Caco-2 (cell line): ENCODE measurements at regions not wholly inside any gene's neighbourhood (a gene's known extent, or its start where the extent isn't known, plus 50 kb on each side); places are given as distances from the start of the nearest gene placed in this dataset.
"Not testable (repeated sequence)": the region's sequence is repeated elsewhere in the genome, so short reads cannot be mapped to it uniquely, and the experiment has no call there.

Source experiments
- BruUV-seq: library from RNA; stranded (reverse); fragments of 400-500 nt; replicated peaks from 2 replicates; lab custom pipeline; 2021; lab: Mats Ljungman, UMichigan
- CTCF ChIA-PET: fragments of 300-600 bp; sonication (Branson Sonifier 250); formaldehyde crosslinking; loops from one replicate; lab custom pipeline; 2022; ENCODE audit warnings: antibody characterized with exemption; lab: Charles Lee
- POLR2A ChIA-PET: fragments of 300-600 bp; sonication (Branson Sonifier 250); formaldehyde crosslinking; loops from one replicate; lab custom pipeline; 2022; ENCODE audit warnings: antibody characterized with exemption; lab: Charles Lee
- DNase-seq, 2 experiments: peaks; one replicate each; pipeline versions ENCODE4 v3.0.0 to v3.0.0-alpha.2; 2020 to 2022
- H3K27me3 ChIP-seq: replicated peaks from 2 replicates; pipeline ENCODE4 v1.6.0; 2011; ENCODE audit warnings: low read length; ENCODE audit not compliant: control insufficient read depth, insufficient read depth
- H3K36me3 ChIP-seq: 2 replicates; pipeline ENCODE4 v1.5.1; 2011; ENCODE audit warnings: low read length; ENCODE audit not compliant: control insufficient read depth, insufficient read depth
- H3K4me1 ChIP-seq: fragments of 250-450 bp; sonication (Bioruptor Pico); 2 replicates; pipeline ENCODE4 v1.5.1; 2020; ENCODE audit warnings: mild to moderate bottlenecking
- H3K4me3 ChIP-seq: 2 replicates; pipeline ENCODE4 v1.5.1; 2011; ENCODE audit warnings: low read depth, mild to moderate bottlenecking, control low read depth, low read length
- H3K9me3 ChIP-seq: fragments of 250-450 bp; sonication (Bioruptor Pico); 2 replicates; pipeline ENCODE4 v1.5.1; 2020; ENCODE audit warnings: mild to moderate bottlenecking, moderate library complexity
- H3K27ac Mint-ChIP-seq: one replicate; pipeline ENCODE4 v1.8.0; 2022; ENCODE audit warnings: mixed read lengths; ENCODE audit not compliant: unreplicated experiment
- H3K27me3 Mint-ChIP-seq: one replicate; pipeline ENCODE4 v1.8.0; 2022; ENCODE audit warnings: mixed read lengths; ENCODE audit not compliant: insufficient read depth, unreplicated experiment
- H3K36me3 Mint-ChIP-seq: one replicate; pipeline ENCODE4 v1.8.0; 2022; ENCODE audit warnings: mild to moderate bottlenecking, mixed read lengths; ENCODE audit not compliant: insufficient read depth, unreplicated experiment
- H3K4me1 Mint-ChIP-seq: one replicate; pipeline ENCODE4 v1.8.0; 2022; ENCODE audit warnings: low read depth, mixed read lengths; ENCODE audit not compliant: unreplicated experiment
- H3K4me3 Mint-ChIP-seq: one replicate; pipeline ENCODE4 v1.8.0; 2022; ENCODE audit warnings: mild to moderate bottlenecking, moderate library complexity, mixed read lengths; ENCODE audit not compliant: unreplicated experiment
- H3K9me3 Mint-ChIP-seq: one replicate; pipeline ENCODE4 v1.8.0; 2022; ENCODE audit warnings: mixed read lengths; ENCODE audit not compliant: unreplicated experiment
- intact Hi-C: fragments of 100-400 bp; cut with micrococcal nuclease; formaldehyde crosslinking; loops from one replicate; pipeline ENCODE4 v1.10.0; 2022; ENCODE audit not compliant: unreplicated experiment
- TF ChIP-seq, protein P1 (sequence below), 2 experiments: fragments of 200-600 bp in 1 of 2; IDR thresholded peaks; 1 replicate in 1 of 2; 2 replicates in 1 of 2; pipeline versions ENCODE4 v1.5.1 to v1.8.0; 2011 to 2022; ENCODE audit warnings: antibody characterized with exemption in 1 of 2, control low read depth in 1 of 2, inconsistent platforms in 1 of 2, low read depth in 1 of 2, low read length in 1 of 2, mild to moderate bottlenecking in 1 of 2, moderate library complexity in 1 of 2; ENCODE audit not compliant: insufficient read depth in 1 of 2, severe bottlenecking in 1 of 2, unreplicated experiment in 1 of 2

GRCh38 chr22:27603111-27603799 is 198.3 kb downstream of the MN1 start:
- ChIA-PET CTCF (no interaction called here), POLR2A (no interaction called here)
- TF ChIP-seq, protein P1, sequence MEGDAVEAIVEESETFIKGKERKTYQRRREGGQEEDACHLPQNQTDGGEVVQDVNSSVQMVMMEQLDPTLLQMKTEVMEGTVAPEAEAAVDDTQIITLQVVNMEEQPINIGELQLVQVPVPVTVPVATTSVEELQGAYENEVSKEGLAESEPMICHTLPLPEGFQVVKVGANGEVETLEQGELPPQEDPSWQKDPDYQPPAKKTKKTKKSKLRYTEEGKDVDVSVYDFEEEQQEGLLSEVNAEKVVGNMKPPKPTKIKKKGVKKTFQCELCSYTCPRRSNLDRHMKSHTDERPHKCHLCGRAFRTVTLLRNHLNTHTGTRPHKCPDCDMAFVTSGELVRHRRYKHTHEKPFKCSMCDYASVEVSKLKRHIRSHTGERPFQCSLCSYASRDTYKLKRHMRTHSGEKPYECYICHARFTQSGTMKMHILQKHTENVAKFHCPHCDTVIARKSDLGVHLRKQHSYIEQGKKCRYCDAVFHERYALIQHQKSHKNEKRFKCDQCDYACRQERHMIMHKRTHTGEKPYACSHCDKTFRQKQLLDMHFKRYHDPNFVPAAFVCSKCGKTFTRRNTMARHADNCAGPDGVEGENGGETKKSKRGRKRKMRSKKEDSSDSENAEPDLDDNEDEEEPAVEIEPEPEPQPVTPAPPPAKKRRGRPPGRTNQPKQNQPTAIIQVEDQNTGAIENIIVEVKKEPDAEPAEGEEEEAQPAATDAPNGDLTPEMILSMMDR (IDR thresholded peaks at IDR 0.05; ENCODE audit: insufficient read depth in 1 of 2, low read depth in 1 of 2, low read length in 1 of 2, severe bottlenecking in 1 of 2, unreplicated experiment in 1 of 2) = no peak
- intact Hi-C loops = no loop called here
- H3K36me3 Mint-ChIP-seq = no peaks in the 10 kb centered on the region
- BruUV-seq = no TSS peak
- H3K4me3 Mint-ChIP-seq = no peak overlapping the region
- H3K27me3 Mint-ChIP-seq = peaks cover 3% of the 10 kb centered on the region
- Histone ChIP-seq H3K4me3 (no peak overlapping the region), H3K36me3 (no peaks in the 10 kb centered on the region), H3K9me3 (no peaks in the 10 kb centered on the region; the same call in 1 of the 2 replicates), H3K27me3 (no peaks in the 10 kb centered on the region), H3K4me1 (no peaks in the 10 kb centered on the region)
- no peaks in the 10 kb centered on the region for H3K4me1 Mint-ChIP-seq
- DNase-seq = no peak
- H3K9me3 Mint-ChIP-seq = peaks cover 6% of the 10 kb centered on the region
- no peak overlapping the region for H3K27ac Mint-ChIP-seq

DNA sequence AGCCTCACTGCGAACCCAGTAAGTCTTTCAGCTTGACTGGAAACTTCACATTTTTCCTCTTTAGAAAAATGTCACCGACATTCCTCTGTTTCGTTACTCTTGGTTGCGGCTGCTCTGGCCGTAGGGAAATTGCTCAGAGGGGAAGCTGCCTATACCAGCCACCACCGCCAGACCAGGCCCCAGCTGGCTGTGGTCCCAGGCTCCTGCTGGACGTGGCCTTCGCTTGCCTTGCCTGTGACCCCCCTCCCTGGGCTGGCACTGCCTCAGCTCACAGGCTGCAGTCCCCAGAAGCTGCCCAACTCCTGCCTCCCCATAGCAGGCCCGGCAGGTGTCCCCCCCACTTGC is 197.8 kb downstream of the MN1 start:
- Histone ChIP-seq H3K27me3 (no peaks in the 10 kb centered on the region), H3K4me1 (no peaks in the 10 kb centered on the region), H3K9me3 (no peaks in the 10 kb centered on the region; the same call in 1 of the 2 replicates), H3K36me3 (no peaks in the 10 kb centered on the region), H3K4me3 (no peak overlapping the region)
- Mint-ChIP-seq H3K27ac (no peak overlapping the region), H3K4me1 (no peaks in the 10 kb centered on the region), H3K4me3 (no peak overlapping the region), H3K9me3 (peaks cover 6% of the 10 kb centered on the region), H3K27me3 (peaks cover 3% of the 10 kb centered on the region), H3K36me3 (no peaks in the 10 kb centered on the region)
- no TSS peak for BruUV-seq
- POLR2A ChIA-PET = no interaction called here
- CTCF ChIA-PET = no interaction called here
- TF ChIP-seq, protein P1 (IDR thresholded peaks at IDR 0.05; ENCODE audit: insufficient read depth in 1 of 2, low read depth in 1 of 2, low read length in 1 of 2, severe bottlenecking in 1 of 2, unreplicated experiment in 1 of 2) = no peak
- no peak for DNase-seq
- intact Hi-C loops = no loop called here

DNA sequence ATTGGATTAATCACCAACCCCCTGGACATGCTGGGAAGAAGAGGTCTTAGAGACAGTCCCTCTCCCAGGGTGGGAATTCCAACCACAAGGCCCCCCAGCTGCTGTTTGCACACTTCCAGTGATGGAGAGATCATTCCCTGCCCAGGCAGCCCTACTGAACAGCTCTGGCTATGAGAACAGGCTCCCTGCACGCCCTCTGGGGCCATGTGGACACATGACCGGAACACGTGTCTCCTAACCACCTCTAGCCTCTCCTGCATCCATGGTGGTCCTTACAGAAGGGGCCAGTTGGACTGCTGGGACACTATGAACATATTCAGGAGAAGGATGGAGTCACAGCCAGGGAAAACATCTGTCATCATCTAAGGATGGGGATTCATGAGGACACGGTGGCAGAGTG is 196.2 kb downstream of the MN1 start:
- H3K9me3 ChIP-seq = no peaks in the 10 kb centered on the region; the same call in 1 of the 2 replicates
- H3K27me3 ChIP-seq = no peaks in the 10 kb centered on the region
- Mint-ChIP-seq H3K4me3 (no peak overlapping the region), H3K27ac (no peak overlapping the region), H3K4me1 (no peaks in the 10 kb centered on the region), H3K36me3 (no peaks in the 10 kb centered on the region), H3K27me3 (peaks cover 3% of the 10 kb centered on the region), H3K9me3 (peaks cover 6% of the 10 kb centered on the region)
- no peak overlapping the region for H3K4me3 ChIP-seq
- intact Hi-C loops = no loop called here
- CTCF ChIA-PET = no interaction called here
- H3K4me1 ChIP-seq = no peaks in the 10 kb centered on the region
- TF ChIP-seq, protein P1 (IDR thresholded peaks at IDR 0.05; ENCODE audit: insufficient read depth in 1 of 2, low read depth in 1 of 2, low read length in 1 of 2, severe bottlenecking in 1 of 2, unreplicated experiment in 1 of 2) = no peak
- no peak for DNase-seq
- H3K36me3 ChIP-seq = no peaks in the 10 kb centered on the region
- BruUV-seq = no TSS peak
- POLR2A ChIA-PET = no interaction called here

- H3K4me1 Mint-ChIP-seq, H3K4me1 ChIP-seq, H3K9me3 Mint-ChIP-seq, H3K36me3 Mint-ChIP-seq, H3K27me3 ChIP-seq, H3K36me3 ChIP-seq, POLR2A ChIA-PET, H3K9me3 ChIP-seq, CTCF ChIA-PET, intact Hi-C loops, H3K4me3 Mint-ChIP-seq, H3K27me3 Mint-ChIP-seq, DNase-seq, H3K4me3 ChIP-seq, BruUV-seq, H3K27ac Mint-ChIP-seq: not testable (repeated sequence)
Measured at GRCh38 chr22:27607750-27608149, 193.8 kb downstream of the MN1 start.
